Germinal center (tissue), 1 donor: ENCODE measurements at regions not wholly inside any gene's neighbourhood (a gene's known extent, or its start where the extent isn't known, plus 50 kb on each side); places are given as distances from the start of the nearest gene placed in this dataset.
"Not testable (repeated sequence)": the region's sequence is repeated elsewhere in the genome, so short reads cannot be mapped to it uniquely, and the experiment has no call there.

ENCODE experiments used
- DNase-seq: peaks from one replicate; pipeline ENCODE4 v3.0.0; 2012; ENCODE audit warnings: mixed read lengths, low spot score

- DNase-seq: no peak
These were observed 115.2 kb downstream of the ZNF37A start for GRCh38 chr10:38209332-38209731.

- DNase-seq: not testable (repeated sequence)
These were observed 115.6 kb downstream of the ZNF37A start for GRCh38 chr10:38209748-38210147.

- no peak for DNase-seq
These were observed 118.3 kb downstream of the ZNF37A start for GRCh38 chr10:38212460-38212859.

GRCh38 chr10:38226385-38226784 is 132.2 kb downstream of the ZNF37A start:
- DNase-seq: no peak

GRCh38 chr10:38228394-38228793 is 134.3 kb downstream of the ZNF37A start:
- no peak for DNase-seq

- DNase-seq: not testable (repeated sequence)
These were observed 144.3 kb downstream of the ZNF37A start for GRCh38 chr10:38238479-38238878.

GRCh38 chr10:38242061-38242649 is 148.0 kb downstream of the ZNF37A start:
- DNase-seq: not testable (repeated sequence)

- not testable (repeated sequence) for DNase-seq
These were observed 154.0 kb downstream of the ZNF37A start for GRCh38 chr10:38248113-38248512.

- DNase-seq: not testable (repeated sequence)
These were observed 158.4 kb downstream of the ZNF37A start for GRCh38 chr10:38252551-38252950.

- not testable (repeated sequence) for DNase-seq
These were observed 173.4 kb downstream of the ZNF37A start for GRCh38 chr10:38267555-38267954.

- not testable (repeated sequence) for DNase-seq
These were observed 176.9 kb downstream of the ZNF37A start for GRCh38 chr10:38271031-38271430.

- DNase-seq: not testable (repeated sequence)
These were observed 180.7 kb downstream of the ZNF37A start for GRCh38 chr10:38274879-38275278.

- DNase-seq: not testable (repeated sequence)
These were observed 198.4 kb downstream of the ZNF37A start for GRCh38 chr10:38292560-38292959.

GRCh38 chr10:38310111-38310510 is 216.0 kb downstream of the ZNF37A start:
- not testable (repeated sequence) for DNase-seq

- not testable (repeated sequence) for DNase-seq
These were observed 221.1 kb downstream of the ZNF37A start for GRCh38 chr10:38315090-38315805.

- DNase-seq: not testable (repeated sequence)
These were observed 227.3 kb downstream of the ZNF37A start for GRCh38 chr10:38321393-38321792.

- DNase-seq: not testable (repeated sequence)
These were observed 236.2 kb downstream of the ZNF37A start for GRCh38 chr10:38330306-38330705.

GRCh38 chr10:38331106-38331505 is 237.0 kb downstream of the ZNF37A start:
- DNase-seq: not testable (repeated sequence)

GRCh38 chr10:38333699-38334098 is 239.6 kb downstream of the ZNF37A start:
- DNase-seq: not testable (repeated sequence)

GRCh38 chr10:38350645-38351044 is 256.5 kb downstream of the ZNF37A start:
- not testable (repeated sequence) for DNase-seq

- not testable (repeated sequence) for DNase-seq
These were observed 260.3 kb downstream of the ZNF37A start for GRCh38 chr10:38354410-38354809.

GRCh38 chr10:38355911-38356526 is 261.9 kb downstream of the ZNF37A start:
- DNase-seq: peak; percentile 11

- DNase-seq: not testable (repeated sequence)
These were observed 262.4 kb downstream of the ZNF37A start for GRCh38 chr10:38356527-38356926.
